ENCODE measurements at regions not wholly inside any gene's neighbourhood (a gene's known extent, or its start where the extent isn't known, plus 50 kb on each side); places are given as distances from the start of the nearest gene placed in this dataset.

DNA sequence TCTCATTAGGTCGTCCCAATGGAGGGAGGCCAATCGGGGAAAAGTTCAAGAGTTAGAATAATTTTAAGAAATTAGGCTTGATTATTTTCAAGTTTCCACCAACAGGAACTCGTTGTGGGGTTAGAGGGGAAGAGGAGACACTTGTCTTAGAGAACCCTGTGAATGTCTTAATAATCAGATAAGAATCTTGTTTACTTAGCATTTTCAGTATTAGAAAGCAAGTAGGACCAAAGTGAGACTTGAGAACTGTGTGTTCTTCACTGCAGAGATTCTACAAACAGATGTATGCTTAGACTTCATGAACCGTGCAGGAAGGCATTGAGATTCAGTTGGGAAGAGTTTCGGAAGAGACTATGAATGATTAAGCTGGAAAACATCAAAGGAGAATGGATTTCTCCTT is 69.0 kb upstream of the HMHB1 start:
- no peak overlapping the region for H2BK20ac ChIP-seq (ENCODE audit: low read length)
- H2BK15ac ChIP-seq (ENCODE audit: low read length) = no peak overlapping the region
- POLR2A ChIA-PET (ENCODE audit: partially characterized antibody) = no interaction called here
- no peak overlapping the region for H3K4me2 ChIP-seq (ENCODE audit: insufficient read depth in 1 of 2, low read depth in 2 of 2, low read length in 2 of 2)
- H2BK12ac ChIP-seq (ENCODE audit: low read depth, low read length) = no peak overlapping the region
- CTCF ChIA-PET (ENCODE audit: partially characterized antibody) = no interaction called here
- no peaks in the 10 kb centered on the region for H3K23me2 ChIP-seq (ENCODE audit: low read depth, low read length)
- no peak overlapping the region for H3K4me3 ChIP-seq (ENCODE audit: extremely low read depth in 1 of 4, insufficient read depth in 2 of 4, low read depth in 3 of 4, low read length in 4 of 4)
- no peak overlapping the region for H4K91ac ChIP-seq (replicated peaks; ENCODE audit: insufficient read length, low read length)
- H3K56ac ChIP-seq (replicated peaks; ENCODE audit: insufficient read length, low read depth, low read length) = no peak overlapping the region
- no peak overlapping the region for H2AK5ac ChIP-seq (ENCODE audit: low read depth, low read length)
- H3K4me1 ChIP-seq (replicated peaks in 1 of 4; ENCODE audit: control insufficient read depth in 3 of 4, insufficient read depth in 4 of 4, low read length in 3 of 4) = no peaks in the 10 kb centered on the region
- TF ChIP-seq CEBPB (IDR thresholded peaks at IDR 0.05; ENCODE audit: low read depth, low read length) (no peak), SIRT6 (IDR thresholded peaks at IDR 0.05; ENCODE audit: low read length) (no peak), SIN3A (conservative IDR thresholded peaks at IDR 0.05 in 1 of 2, IDR thresholded peaks at IDR 0.05 in 1 of 2; ENCODE audit: low read depth in 1 of 2, low read length in 2 of 2) (no peak), CREB1 (IDR thresholded peaks at IDR 0.05) (no peak), YY1 (IDR thresholded peaks at IDR 0.05; ENCODE audit: low read depth, low read length) (no peak), RXRA (IDR thresholded peaks at IDR 0.05; ENCODE audit: insufficient read depth, low read depth, low read length) (no peak), SAP30 (IDR thresholded peaks at IDR 0.05; ENCODE audit: insufficient read depth, insufficient replicate concordance, low read length) (no peak)
- TF ChIP-seq, protein P1, sequence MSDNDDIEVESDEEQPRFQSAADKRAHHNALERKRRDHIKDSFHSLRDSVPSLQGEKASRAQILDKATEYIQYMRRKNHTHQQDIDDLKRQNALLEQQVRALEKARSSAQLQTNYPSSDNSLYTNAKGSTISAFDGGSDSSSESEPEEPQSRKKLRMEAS (IDR thresholded peaks at IDR 0.05) = no peak
- TF ChIP-seq, protein P2, sequence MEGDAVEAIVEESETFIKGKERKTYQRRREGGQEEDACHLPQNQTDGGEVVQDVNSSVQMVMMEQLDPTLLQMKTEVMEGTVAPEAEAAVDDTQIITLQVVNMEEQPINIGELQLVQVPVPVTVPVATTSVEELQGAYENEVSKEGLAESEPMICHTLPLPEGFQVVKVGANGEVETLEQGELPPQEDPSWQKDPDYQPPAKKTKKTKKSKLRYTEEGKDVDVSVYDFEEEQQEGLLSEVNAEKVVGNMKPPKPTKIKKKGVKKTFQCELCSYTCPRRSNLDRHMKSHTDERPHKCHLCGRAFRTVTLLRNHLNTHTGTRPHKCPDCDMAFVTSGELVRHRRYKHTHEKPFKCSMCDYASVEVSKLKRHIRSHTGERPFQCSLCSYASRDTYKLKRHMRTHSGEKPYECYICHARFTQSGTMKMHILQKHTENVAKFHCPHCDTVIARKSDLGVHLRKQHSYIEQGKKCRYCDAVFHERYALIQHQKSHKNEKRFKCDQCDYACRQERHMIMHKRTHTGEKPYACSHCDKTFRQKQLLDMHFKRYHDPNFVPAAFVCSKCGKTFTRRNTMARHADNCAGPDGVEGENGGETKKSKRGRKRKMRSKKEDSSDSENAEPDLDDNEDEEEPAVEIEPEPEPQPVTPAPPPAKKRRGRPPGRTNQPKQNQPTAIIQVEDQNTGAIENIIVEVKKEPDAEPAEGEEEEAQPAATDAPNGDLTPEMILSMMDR (IDR thresholded peaks at IDR 0.05; ENCODE audit: control extremely low read depth in 1 of 3, insufficient read depth in 1 of 3, low read depth in 1 of 3, low read length in 3 of 3) = no peak
- TF ChIP-seq, protein P3, sequence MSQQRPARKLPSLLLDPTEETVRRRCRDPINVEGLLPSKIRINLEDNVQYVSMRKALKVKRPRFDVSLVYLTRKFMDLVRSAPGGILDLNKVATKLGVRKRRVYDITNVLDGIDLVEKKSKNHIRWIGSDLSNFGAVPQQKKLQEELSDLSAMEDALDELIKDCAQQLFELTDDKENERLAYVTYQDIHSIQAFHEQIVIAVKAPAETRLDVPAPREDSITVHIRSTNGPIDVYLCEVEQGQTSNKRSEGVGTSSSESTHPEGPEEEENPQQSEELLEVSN (IDR thresholded peaks at IDR 0.05) = no peak
- TF ChIP-seq, protein P4, sequence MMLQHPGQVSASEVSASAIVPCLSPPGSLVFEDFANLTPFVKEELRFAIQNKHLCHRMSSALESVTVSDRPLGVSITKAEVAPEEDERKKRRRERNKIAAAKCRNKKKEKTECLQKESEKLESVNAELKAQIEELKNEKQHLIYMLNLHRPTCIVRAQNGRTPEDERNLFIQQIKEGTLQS (IDR thresholded peaks at IDR 0.05; ENCODE audit: insufficient read depth, low read depth, low read length) = no peak
- H3K79me1 ChIP-seq (ENCODE audit: low read depth, low read length) = no peaks in the 10 kb centered on the region
- FAIRE-seq (no peak), DNase-seq (ENCODE audit: low read depth in 1 of 2, low spot score in 2 of 2) (no peak)
- no peaks in the 10 kb centered on the region for H3K79me2 ChIP-seq (ENCODE audit: control insufficient read depth in 1 of 2, insufficient read depth in 2 of 2, low read length in 2 of 2)
- no peak overlapping the region for H4K8ac ChIP-seq (ENCODE audit: extremely low read depth, insufficient read depth, low read length)
- no peaks in the 10 kb centered on the region; a peak in 1 of 4 replicates for H3K9me3 ChIP-seq (ENCODE audit: insufficient read depth in 2 of 2, low read depth in 1 of 2, low read length in 1 of 2)
- no peak overlapping the region for H3K4ac ChIP-seq (replicated peaks; ENCODE audit: insufficient read length, low read depth, low read length)
- H2AFZ ChIP-seq (ENCODE audit: low read length) = no peak overlapping the region
- no peaks in the 10 kb centered on the region for H3K27me3 ChIP-seq (replicated peaks in 1 of 4; ENCODE audit: control insufficient read depth in 3 of 4, extremely low read depth in 1 of 4, insufficient read depth in 3 of 4, low read length in 3 of 4)
- no peak overlapping the region for H3K18ac ChIP-seq (ENCODE audit: extremely low read depth, low read length)
- no peak overlapping the region for H3K14ac ChIP-seq (ENCODE audit: insufficient read length)
- no peak overlapping the region for H3K23ac ChIP-seq (ENCODE audit: insufficient read length)
- H3K36me3 ChIP-seq (ENCODE audit: control insufficient read depth in 2 of 4, insufficient read depth in 4 of 4, low read length in 3 of 4) = no peaks in the 10 kb centered on the region
- H3K27ac ChIP-seq (ENCODE audit: low read depth, low read length) = no peak overlapping the region
- no peak overlapping the region for H2BK5ac ChIP-seq (ENCODE audit: low read depth, low read length)
- no peak overlapping the region for H3K9ac ChIP-seq (replicated peaks in 1 of 4; ENCODE audit: extremely low read depth in 1 of 4, low read depth in 3 of 4, low read length in 3 of 4)
- 90% methylated on average over 5 of the region's 5 CpGs; no CpG with 5 or more reads in 1 of the 2 experiments for WGBS, 2 experiments (ENCODE audit: extremely low coverage in 1 of 2, insufficient coverage in 1 of 2, insufficient read length in 1 of 2, insufficient replicate concordance in 2 of 2, low coverage in 1 of 2, low lambda C conversion rate in 2 of 2, missing lambda C conversion rate in 1 of 2)
- H4K5ac ChIP-seq (ENCODE audit: insufficient read length, low read depth, low read length) = no peak overlapping the region
- H4K20me1 ChIP-seq (replicated peaks in 1 of 2; ENCODE audit: control insufficient read depth in 1 of 2, insufficient read depth in 2 of 2, low read length in 2 of 2) = no peaks in the 10 kb centered on the region
- H2BK120ac ChIP-seq (replicated peaks; ENCODE audit: low read depth, low read length) = no peak overlapping the region
